ENCODE measurements at regions not wholly inside any gene's neighbourhood (a gene's known extent, or its start where the extent isn't known, plus 50 kb on each side); places are given as distances from the start of the nearest gene placed in this dataset.
"Not testable (repeated sequence)": the region's sequence is repeated elsewhere in the genome, so short reads cannot be mapped to it uniquely, and the experiment has no call there.

- DNase-seq (no peak), FAIRE-seq (no peak)
- WGBS, 3 donors: 82 to 90% (median 90%) methylated on average over 14 of the region's 14 CpGs
- Histone ChIP-seq H3K27ac (ENCODE audit: low read depth in 1 of 3, low read length in 2 of 3) (no peak overlapping the region), H3K27me3 (ENCODE audit: control insufficient read depth in 3 of 3, insufficient read depth in 3 of 3, low read length in 3 of 3) (no peaks in the 10 kb centered on the region), H3K4me1 (ENCODE audit: control insufficient read depth in 3 of 3, insufficient read depth in 2 of 3, low read depth in 1 of 3, low read length in 2 of 3) (no peaks in the 10 kb centered on the region), H3K4me3 (ENCODE audit: low read depth in 1 of 3, low read length in 3 of 3) (no peak overlapping the region), H3K36me3 (ENCODE audit: control insufficient read depth in 3 of 3, insufficient read depth in 2 of 3, low read depth in 1 of 3, low read length in 3 of 3) (peaks cover 9 to 54% (median 9%) of the 10 kb centered on the region in 3 donors), H3K9me3 (ENCODE audit: control insufficient read depth in 2 of 2, insufficient read depth in 1 of 2, low read depth in 1 of 2, low read length in 1 of 2) (no peaks in the 10 kb centered on the region)
These were observed 86.0 kb upstream of the KCTD7 start for GRCh38 chr7:66542528-66543269.

- FAIRE-seq (no peak), DNase-seq (no peak)
- Histone ChIP-seq H3K9me3 (ENCODE audit: control insufficient read depth in 2 of 2, insufficient read depth in 1 of 2, low read depth in 1 of 2, low read length in 1 of 2) (no peaks in the 10 kb centered on the region), H3K27ac (ENCODE audit: low read depth in 1 of 3, low read length in 2 of 3) (no peak overlapping the region), H3K36me3 (ENCODE audit: control insufficient read depth in 3 of 3, insufficient read depth in 2 of 3, low read depth in 1 of 3, low read length in 3 of 3) (peaks cover 8 to 80% (median 25%) of the 10 kb centered on the region in 3 donors), H3K4me1 (ENCODE audit: control insufficient read depth in 3 of 3, insufficient read depth in 2 of 3, low read depth in 1 of 3, low read length in 2 of 3) (no peaks in the 10 kb centered on the region), H3K4me3 (ENCODE audit: low read depth in 1 of 3, low read length in 3 of 3) (no peak overlapping the region), H3K27me3 (ENCODE audit: control insufficient read depth in 3 of 3, insufficient read depth in 3 of 3, low read length in 3 of 3) (no peaks in the 10 kb centered on the region)
- WGBS, 3 donors: 93 to 98% (median 98%) methylated on average over 6 of the region's 6 CpGs
These were observed 79.2 kb upstream of the KCTD7 start for GRCh38 chr7:66549466-66549865.

DNA sequence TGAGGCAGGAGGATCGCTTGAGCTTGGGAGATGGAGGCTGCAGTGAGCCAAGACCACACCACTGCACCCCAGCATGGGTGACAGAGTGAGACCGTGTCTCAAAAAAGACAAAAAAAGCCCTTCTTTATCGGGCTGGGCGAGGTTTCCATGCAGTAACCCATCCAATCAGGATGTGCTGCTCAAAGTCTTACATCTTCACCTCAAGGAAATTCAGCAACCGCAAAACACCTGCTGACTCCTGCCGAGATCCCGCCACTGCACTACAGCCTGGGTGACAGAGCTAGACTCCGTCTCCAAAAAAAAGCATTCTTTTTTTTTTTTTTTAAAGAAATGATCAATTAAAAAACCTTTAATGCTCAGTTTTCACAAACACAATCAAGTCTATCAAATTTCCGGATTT, 75.7 kb upstream of the KCTD7 start:
- DNase-seq (no peak), FAIRE-seq (no peak)
- 93 to 97% (median 96%) methylated on average over 9 of the region's 9 CpGs for WGBS, 3 donors
- Histone ChIP-seq H3K9me3 (ENCODE audit: control insufficient read depth in 2 of 2, insufficient read depth in 1 of 2, low read depth in 1 of 2, low read length in 1 of 2) (no peaks in the 10 kb centered on the region), H3K27me3 (ENCODE audit: control insufficient read depth in 3 of 3, insufficient read depth in 3 of 3, low read length in 3 of 3) (no peaks in the 10 kb centered on the region), H3K27ac (ENCODE audit: low read depth in 1 of 3, low read length in 2 of 3) (no peak overlapping the region), H3K4me1 (ENCODE audit: control insufficient read depth in 3 of 3, insufficient read depth in 2 of 3, low read depth in 1 of 3, low read length in 2 of 3) (no peaks in the 10 kb centered on the region), H3K4me3 (ENCODE audit: low read depth in 1 of 3, low read length in 3 of 3) (no peak overlapping the region), H3K36me3 (ENCODE audit: control insufficient read depth in 3 of 3, insufficient read depth in 2 of 3, low read depth in 1 of 3, low read length in 3 of 3) (peaks cover 11 to 75% (median 20%) of the 10 kb centered on the region in 3 donors)

- H3K4me3 ChIP-seq (ENCODE audit: low read depth in 1 of 3, low read length in 3 of 3); H3K9me3 ChIP-seq (ENCODE audit: control insufficient read depth in 2 of 2, insufficient read depth in 1 of 2, low read depth in 1 of 2, low read length in 1 of 2); H3K4me1 ChIP-seq (ENCODE audit: control insufficient read depth in 3 of 3, insufficient read depth in 2 of 3, low read depth in 1 of 3, low read length in 2 of 3); H3K27ac ChIP-seq (ENCODE audit: low read depth in 1 of 3, low read length in 2 of 3); H3K27me3 ChIP-seq (ENCODE audit: control insufficient read depth in 3 of 3, insufficient read depth in 3 of 3, low read length in 3 of 3); FAIRE-seq; DNase-seq: not testable (repeated sequence)
- H3K36me3 ChIP-seq (ENCODE audit: control insufficient read depth in 3 of 3, insufficient read depth in 2 of 3, low read depth in 1 of 3, low read length in 3 of 3): peaks cover 11 to 77% (median 20%) of the 10 kb centered on the region in 3 donors
- WGBS, 3 donors: 53 to 86% (median 77%) methylated on average over 2 of the region's 2 CpGs
These were observed 75.0 kb upstream of the KCTD7 start for GRCh38 chr7:66553675-66554074.

DNA sequence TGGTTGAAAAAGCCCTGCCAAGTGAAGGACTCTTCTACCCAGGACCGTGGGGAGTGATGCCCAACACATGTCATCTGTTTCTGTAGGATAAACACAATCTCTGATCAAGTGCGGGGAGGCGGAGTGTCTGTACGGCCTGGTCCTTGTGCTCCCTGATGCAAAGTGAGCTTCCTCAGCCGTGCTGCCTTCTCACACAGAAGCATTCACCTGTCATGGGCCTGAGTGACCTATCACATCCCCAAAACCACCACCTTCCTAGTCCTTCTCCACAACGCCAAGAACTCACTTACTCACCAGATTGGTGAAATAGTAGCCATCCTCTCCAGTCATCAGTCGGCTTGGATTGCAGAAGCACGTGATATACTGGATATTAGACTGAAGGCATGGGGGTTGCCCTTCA, 74.4 kb upstream of the KCTD7 start:
- H3K36me3 ChIP-seq (ENCODE audit: control insufficient read depth in 3 of 3, insufficient read depth in 2 of 3, low read depth in 1 of 3, low read length in 3 of 3): peaks cover 11 to 77% (median 23%) of the 10 kb centered on the region in 3 donors
- not testable (repeated sequence) for H3K4me1 ChIP-seq (ENCODE audit: control insufficient read depth in 3 of 3, insufficient read depth in 2 of 3, low read depth in 1 of 3, low read length in 2 of 3); FAIRE-seq; DNase-seq; H3K27ac ChIP-seq (ENCODE audit: low read depth in 1 of 3, low read length in 2 of 3); H3K27me3 ChIP-seq (ENCODE audit: control insufficient read depth in 3 of 3, insufficient read depth in 3 of 3, low read length in 3 of 3); H3K9me3 ChIP-seq (ENCODE audit: control insufficient read depth in 2 of 2, insufficient read depth in 1 of 2, low read depth in 1 of 2, low read length in 1 of 2); H3K4me3 ChIP-seq (ENCODE audit: low read depth in 1 of 3, low read length in 3 of 3)
- whole genome bisulfite sequencing, 3 donors: 90 to 96% (median 95%) methylated on average over 6 to 8 of the region's 8 CpGs

DNA sequence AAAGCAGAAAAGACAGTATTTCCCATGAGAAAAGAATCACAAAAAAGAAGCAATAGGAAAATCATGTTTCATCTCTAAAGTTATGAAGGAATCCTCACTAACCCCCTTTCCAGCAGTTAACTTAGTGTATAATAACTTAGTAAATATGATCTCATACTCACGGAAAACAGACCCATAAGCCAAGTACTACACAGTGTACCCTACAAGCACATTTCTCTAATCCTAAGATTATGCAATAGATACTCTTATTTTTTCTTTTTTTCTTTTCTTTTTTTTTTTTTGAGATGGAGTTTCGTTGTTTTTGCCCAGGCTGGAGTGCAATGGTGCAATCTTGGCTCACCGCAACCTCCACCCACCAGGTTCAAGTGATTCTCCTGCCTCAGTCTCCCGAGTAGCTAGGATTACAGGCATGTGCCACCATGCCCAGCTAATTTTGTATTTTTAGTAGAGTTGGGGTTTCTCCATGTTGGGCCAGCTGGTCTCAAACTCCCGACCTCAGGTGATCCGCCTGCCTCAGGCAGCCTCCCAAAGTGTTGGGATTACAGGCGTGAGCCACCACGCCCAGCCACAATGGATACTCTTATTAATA, 73.7 kb upstream of the KCTD7 start:
- WGBS, 3 donors: 87 to 91% (median 90%) methylated on average over 8 of the region's 8 CpGs
- not testable (repeated sequence) for H3K27ac ChIP-seq (ENCODE audit: low read depth in 1 of 3, low read length in 2 of 3)

DNA sequence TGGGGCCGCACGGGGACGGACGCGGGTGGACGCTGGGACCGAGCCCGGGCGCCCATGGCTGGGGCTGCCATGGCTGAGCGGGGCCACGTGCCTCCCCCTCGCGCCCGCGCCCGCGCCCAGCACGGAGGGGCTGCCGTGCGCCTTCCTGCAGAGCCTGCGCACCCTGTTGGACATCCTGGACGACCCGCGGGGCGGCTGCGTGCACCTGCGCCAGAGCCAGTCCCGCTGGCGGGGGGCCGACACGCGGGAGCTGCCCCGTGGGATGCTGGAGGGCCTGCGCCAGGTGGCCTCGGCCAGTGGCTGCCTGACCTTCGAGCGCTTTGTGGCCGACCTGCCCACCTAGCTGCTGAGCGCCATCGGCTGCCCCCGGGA, 72.5 kb upstream of the KCTD7 start:
- Histone ChIP-seq H3K4me1 (ENCODE audit: control insufficient read depth in 3 of 3, insufficient read depth in 2 of 3, low read depth in 1 of 3, low read length in 2 of 3) (no peaks in the 10 kb centered on the region), H3K36me3 (ENCODE audit: control insufficient read depth in 3 of 3, insufficient read depth in 2 of 3, low read depth in 1 of 3, low read length in 3 of 3) (peaks cover 13 to 66% (median 23%) of the 10 kb centered on the region in 3 donors), H3K4me3 (ENCODE audit: low read depth in 1 of 3, low read length in 3 of 3) (no peak overlapping the region), H3K27me3 (ENCODE audit: control insufficient read depth in 3 of 3, insufficient read depth in 3 of 3, low read length in 3 of 3) (no peaks in the 10 kb centered on the region), H3K9me3 (ENCODE audit: control insufficient read depth in 2 of 2, insufficient read depth in 1 of 2, low read depth in 1 of 2, low read length in 1 of 2) (no peaks in the 10 kb centered on the region), H3K27ac (ENCODE audit: low read depth in 1 of 3, low read length in 2 of 3) (no peak overlapping the region)
- no peak for DNase-seq
- FAIRE-seq: no peak
- WGBS, 3 donors: 97 to 98% (median 97%) methylated on average over 32 to 41 of the region's 41 CpGs

More for the DNA sequence above, 73.7 kb upstream of the KCTD7 start:
- FAIRE-seq; DNase-seq; H3K9me3 ChIP-seq (ENCODE audit: control insufficient read depth in 2 of 2, insufficient read depth in 1 of 2, low read depth in 1 of 2, low read length in 1 of 2); H3K27me3 ChIP-seq (ENCODE audit: control insufficient read depth in 3 of 3, insufficient read depth in 3 of 3, low read length in 3 of 3); H3K4me1 ChIP-seq (ENCODE audit: control insufficient read depth in 3 of 3, insufficient read depth in 2 of 3, low read depth in 1 of 3, low read length in 2 of 3); H3K4me3 ChIP-seq (ENCODE audit: low read depth in 1 of 3, low read length in 3 of 3): not testable (repeated sequence)
- peaks cover 12 to 74% (median 23%) of the 10 kb centered on the region in 3 donors for H3K36me3 ChIP-seq (ENCODE audit: control insufficient read depth in 3 of 3, insufficient read depth in 2 of 3, low read depth in 1 of 3, low read length in 3 of 3)

GRCh38 chr7:66556549-66557213, 72.0 kb upstream of the KCTD7 start:
- Histone ChIP-seq H3K27me3 (ENCODE audit: control insufficient read depth in 3 of 3, insufficient read depth in 3 of 3, low read length in 3 of 3) (no peaks in the 10 kb centered on the region), H3K4me3 (ENCODE audit: low read depth in 1 of 3, low read length in 3 of 3) (no peak overlapping the region), H3K36me3 (ENCODE audit: control insufficient read depth in 3 of 3, insufficient read depth in 2 of 3, low read depth in 1 of 3, low read length in 3 of 3) (peaks cover 11 to 63% (median 20%) of the 10 kb centered on the region in 3 donors), H3K27ac (ENCODE audit: low read depth in 1 of 3, low read length in 2 of 3) (no peak overlapping the region), H3K9me3 (ENCODE audit: control insufficient read depth in 2 of 2, insufficient read depth in 1 of 2, low read depth in 1 of 2, low read length in 1 of 2) (no peaks in the 10 kb centered on the region), H3K4me1 (ENCODE audit: control insufficient read depth in 3 of 3, insufficient read depth in 2 of 3, low read depth in 1 of 3, low read length in 2 of 3) (no peaks in the 10 kb centered on the region)
- 97% methylated on average over 51 to 54 of the region's 54 CpGs for WGBS, 3 donors
- no peak for FAIRE-seq
- no peak for DNase-seq

Data from small intestine (tissue), 7 donors.